CD14-positive monocyte (primary cell): ENCODE measurements at regions not wholly inside any gene's neighbourhood (a gene's known extent, or its start where the extent isn't known, plus 50 kb on each side); places are given as distances from the start of the nearest gene placed in this dataset.

Source experiments
- DNase-seq, 3 donors: peaks; one replicate each; pipeline ENCODE4 v3.0.0-alpha.2; 2011 to 2022
- H2AFZ ChIP-seq: 2 replicates; pipeline ENCODE4 v1.6.0; 2012; ENCODE audit warnings: mild to moderate bottlenecking, low read depth, low read length, inconsistent platforms; ENCODE audit not compliant: insufficient read depth, poor library complexity, severe bottlenecking
- H3K27ac ChIP-seq, 2 donors: 1 replicate in 1 of 2; 2 replicates in 1 of 2; pipeline ENCODE4 v1.5.1; 2012 to 2013; ENCODE audit warnings: low read length in 2 of 2, control low read depth in 1 of 2, inconsistent platforms in 1 of 2, low read depth in 1 of 2, mild to moderate bottlenecking in 1 of 2
- H3K27me3 ChIP-seq, 2 donors: one replicate each; pipeline versions ENCODE4 v1.6.0 to v1.6.1; 2011 to 2013; ENCODE audit warnings: low read length in 2 of 2; ENCODE audit not compliant: control insufficient read depth in 2 of 2, insufficient read depth in 2 of 2
- H3K36me3 ChIP-seq, 2 donors: replicated peaks in 1 of 2; 1 replicate in 1 of 2; 2 replicates in 1 of 2; pipeline versions ENCODE4 v1.5.1 to v1.6.1; 2012 to 2013; ENCODE audit warnings: low read length in 2 of 2, control low read depth in 1 of 2, inconsistent platforms in 1 of 2, mild to moderate bottlenecking in 1 of 2; ENCODE audit not compliant: insufficient read depth in 2 of 2, control insufficient read depth in 1 of 2
- H3K4me1 ChIP-seq, 2 donors: 1 replicate in 1 of 2; 2 replicates in 1 of 2; pipeline versions ENCODE4 v1.5.1 to v1.6.1; 2012 to 2013; ENCODE audit warnings: low read length in 2 of 2, control low read depth in 1 of 2, inconsistent platforms in 1 of 2, mild to moderate bottlenecking in 1 of 2, moderate library complexity in 1 of 2; ENCODE audit not compliant: insufficient read depth in 2 of 2, control insufficient read depth in 1 of 2
- H3K4me2 ChIP-seq: replicated peaks from 2 replicates; pipeline ENCODE3; 2012; ENCODE audit warnings: low read length, moderate library complexity, mild to moderate bottlenecking; ENCODE audit not compliant: poor library complexity, severe bottlenecking; ENCODE audit errors: extremely low read depth
- H3K4me3 ChIP-seq, 3 experiments: fragments of 200-600 bp in 1 of 3; sonication (generic) in 1 of 3; replicated peaks in 1 of 3; 1 replicate in 2 of 3; 2 replicates in 1 of 3; pipeline ENCODE4 v1.5.1; 2011 to 2013; ENCODE audit warnings: low read length in 3 of 3, mild to moderate bottlenecking in 3 of 3, control low read depth in 2 of 3, low read depth in 2 of 3, inconsistent platforms in 1 of 3, moderate library complexity in 1 of 3
- H3K79me2 ChIP-seq: 2 replicates; pipeline ENCODE4 v1.6.0; 2012; ENCODE audit warnings: mild to moderate bottlenecking, control low read depth, inconsistent platforms, low read length, moderate library complexity; ENCODE audit not compliant: insufficient read depth
- H3K9ac ChIP-seq: 2 replicates; pipeline ENCODE4 v1.6.0; 2017; ENCODE audit warnings: low read length, mild to moderate bottlenecking; ENCODE audit not compliant: insufficient read depth, poor library complexity, severe bottlenecking
- H3K9me3 ChIP-seq, 2 donors: replicated peaks in 1 of 2; 1 replicate in 1 of 2; 2 replicates in 1 of 2; pipeline versions ENCODE4 v1.5.1 to v1.6.1; 2012 to 2013; ENCODE audit warnings: low read length in 2 of 2, control low read depth in 1 of 2; ENCODE audit not compliant: control insufficient read depth in 1 of 2, insufficient read depth in 1 of 2
- H4K20me1 ChIP-seq: 2 replicates; pipeline ENCODE4 v1.6.0; 2012; ENCODE audit warnings: mild to moderate bottlenecking, low read length, control low read depth, moderate library complexity; ENCODE audit not compliant: insufficient read depth
- H3K27ac Mint-ChIP-seq, 7 donors: one replicate each; pipeline ENCODE4 v1.8.0; 2020; ENCODE audit warnings: mild to moderate bottlenecking in 7 of 7, mixed read lengths in 7 of 7, moderate library complexity in 6 of 7, inconsistent platforms in 2 of 7
- H3K27me3 Mint-ChIP-seq, 3 donors: one replicate each; pipeline ENCODE4 v1.8.0; 2021 to 2022; ENCODE audit warnings: low read depth in 3 of 3, mild to moderate bottlenecking in 3 of 3, mixed read lengths in 3 of 3, moderate library complexity in 3 of 3, inconsistent platforms in 1 of 3
- H3K36me3 Mint-ChIP-seq, 2 donors: one replicate each; pipeline ENCODE4 v1.8.0; 2020; ENCODE audit warnings: mixed read lengths in 2 of 2, inconsistent platforms in 1 of 2, mild to moderate bottlenecking in 1 of 2
- H3K4me1 Mint-ChIP-seq: one replicate; pipeline ENCODE4 v1.8.0; 2020; ENCODE audit warnings: mild to moderate bottlenecking, mixed read lengths
- H3K4me3 Mint-ChIP-seq, 2 donors: one replicate each; pipeline ENCODE4 v1.8.0; 2020; ENCODE audit warnings: mild to moderate bottlenecking in 2 of 2, mixed read lengths in 2 of 2, moderate library complexity in 1 of 2
- H3K9me3 Mint-ChIP-seq, 7 donors: one replicate each; pipeline ENCODE4 v1.8.0; 2020 to 2022; ENCODE audit warnings: mixed read lengths in 7 of 7, mild to moderate bottlenecking in 6 of 7, moderate library complexity in 6 of 7, inconsistent platforms in 2 of 7
- WGBS: methylation state at CpG from one replicate; pipeline ENCODE4 v1.1.5; 2013; ENCODE audit warnings: missing lambda C conversion rate; ENCODE audit not compliant: insufficient coverage; 5-methylcytosine and 5-hydroxymethylcytosine counted together
- intact Hi-C, 2 donors: fragments of 100-400 bp; cut with micrococcal nuclease; formaldehyde crosslinking; loops; one replicate each; pipeline versions ENCODE4 v1.15.0 to v1.15.1; 2023
- TF ChIP-seq, protein P1 (sequence below): fragments of 200-600 bp; IDR thresholded peaks from one replicate; pipeline ENCODE4 v1.8.0; 2022; ENCODE audit warnings: antibody characterized with exemption, mild to moderate bottlenecking

DNA sequence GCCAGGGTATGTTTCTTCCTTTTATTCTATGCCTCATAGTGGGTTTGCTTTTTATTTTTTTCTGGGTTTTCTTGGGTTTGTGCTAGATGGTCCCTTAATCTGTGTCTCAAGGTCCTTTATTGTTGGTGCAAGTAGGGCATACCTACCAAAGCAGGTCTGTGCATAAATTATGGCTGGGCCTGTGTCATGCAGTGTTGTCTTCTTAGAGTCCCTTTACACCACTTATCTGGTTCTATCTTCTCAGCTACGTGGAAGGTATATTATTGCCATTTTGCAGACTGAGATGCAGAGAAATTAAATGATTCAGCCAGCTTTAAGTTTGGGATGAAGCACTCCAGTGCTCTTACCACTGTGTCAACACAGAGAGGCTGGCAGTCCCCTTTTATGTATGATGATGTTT, 293.5 kb upstream of the SOX2 start:
- Histone ChIP-seq H4K20me1 (no peaks in the 10 kb centered on the region), H3K9me3 (no peaks in the 10 kb centered on the region), H3K4me1 (no peaks in the 10 kb centered on the region), H3K27ac (no peak overlapping the region), H3K4me2 (no peak overlapping the region), H3K4me3 (no peak overlapping the region), H3K79me2 (no peaks in the 10 kb centered on the region), H3K9ac (no peak overlapping the region), H3K36me3 (no peaks in the 10 kb centered on the region), H3K27me3 (no peaks in the 10 kb centered on the region), H2AFZ (no peak overlapping the region)
- Mint-ChIP-seq H3K4me1 (no peaks in the 10 kb centered on the region), H3K4me3 (no peak overlapping the region), H3K27me3 (no peaks in the 10 kb centered on the region), H3K27ac (no peak overlapping the region), H3K9me3 (no peaks in the 10 kb centered on the region), H3K36me3 (no peaks in the 10 kb centered on the region)
- DNase-seq = no peak
- intact Hi-C loops = no loop called here
- WGBS = no CpG with 5 or more reads among the region's 1 CpG
- TF ChIP-seq, protein P1, sequence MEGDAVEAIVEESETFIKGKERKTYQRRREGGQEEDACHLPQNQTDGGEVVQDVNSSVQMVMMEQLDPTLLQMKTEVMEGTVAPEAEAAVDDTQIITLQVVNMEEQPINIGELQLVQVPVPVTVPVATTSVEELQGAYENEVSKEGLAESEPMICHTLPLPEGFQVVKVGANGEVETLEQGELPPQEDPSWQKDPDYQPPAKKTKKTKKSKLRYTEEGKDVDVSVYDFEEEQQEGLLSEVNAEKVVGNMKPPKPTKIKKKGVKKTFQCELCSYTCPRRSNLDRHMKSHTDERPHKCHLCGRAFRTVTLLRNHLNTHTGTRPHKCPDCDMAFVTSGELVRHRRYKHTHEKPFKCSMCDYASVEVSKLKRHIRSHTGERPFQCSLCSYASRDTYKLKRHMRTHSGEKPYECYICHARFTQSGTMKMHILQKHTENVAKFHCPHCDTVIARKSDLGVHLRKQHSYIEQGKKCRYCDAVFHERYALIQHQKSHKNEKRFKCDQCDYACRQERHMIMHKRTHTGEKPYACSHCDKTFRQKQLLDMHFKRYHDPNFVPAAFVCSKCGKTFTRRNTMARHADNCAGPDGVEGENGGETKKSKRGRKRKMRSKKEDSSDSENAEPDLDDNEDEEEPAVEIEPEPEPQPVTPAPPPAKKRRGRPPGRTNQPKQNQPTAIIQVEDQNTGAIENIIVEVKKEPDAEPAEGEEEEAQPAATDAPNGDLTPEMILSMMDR = no peak

DNA sequence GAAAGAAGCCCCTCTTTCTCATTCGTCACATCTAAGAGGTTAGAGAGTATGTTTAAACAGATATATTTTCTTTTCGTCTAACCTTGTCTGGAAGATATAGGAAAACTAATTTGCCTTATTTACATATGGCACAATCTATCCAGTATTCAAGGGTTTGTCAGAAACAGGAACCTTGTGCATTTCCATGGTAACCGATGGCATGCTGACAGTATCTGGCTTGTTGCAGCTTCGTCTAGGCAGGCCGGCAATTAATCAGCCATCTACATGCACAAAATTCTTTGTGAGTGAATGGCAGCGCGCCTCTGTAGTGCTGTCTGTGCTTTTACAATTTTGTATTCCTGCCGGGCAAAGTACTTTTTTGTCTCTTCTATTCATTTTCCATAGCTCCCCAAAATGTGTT, 294.0 kb upstream of the SOX2 start:
- no peaks in the 10 kb centered on the region for H3K9me3 ChIP-seq
- no peaks in the 10 kb centered on the region for H3K9me3 Mint-ChIP-seq
- H3K79me2 ChIP-seq = no peaks in the 10 kb centered on the region
- H3K4me3 Mint-ChIP-seq = no peak overlapping the region
- no peak overlapping the region for H3K27ac ChIP-seq
- H3K4me1 Mint-ChIP-seq = no peaks in the 10 kb centered on the region
- no peak for DNase-seq
- 14% methylated on average over 1 of the region's 8 CpGs for WGBS
- TF ChIP-seq, protein P1 = no peak
- no peaks in the 10 kb centered on the region for H3K27me3 ChIP-seq
- H2AFZ ChIP-seq = no peak overlapping the region
- H4K20me1 ChIP-seq = no peaks in the 10 kb centered on the region
- no peaks in the 10 kb centered on the region for H3K4me1 ChIP-seq
- H3K4me2 ChIP-seq = no peak overlapping the region
- intact Hi-C loops = no loop called here
- H3K27ac Mint-ChIP-seq = no peak overlapping the region
- H3K4me3 ChIP-seq = no peak overlapping the region
- H3K36me3 Mint-ChIP-seq = no peaks in the 10 kb centered on the region
- no peaks in the 10 kb centered on the region for H3K27me3 Mint-ChIP-seq
- no peaks in the 10 kb centered on the region for H3K36me3 ChIP-seq
- no peak overlapping the region for H3K9ac ChIP-seq
